COLO668 (cell line): ENCODE measurements at regions not wholly inside any gene's neighbourhood (a gene's known extent, or its start where the extent isn't known, plus 50 kb on each side); places are given as distances from the start of the nearest gene placed in this dataset.
"Not testable (repeated sequence)": the region's sequence is repeated elsewhere in the genome, so short reads cannot be mapped to it uniquely, and the experiment has no call there.

ENCODE experiments used
- DNase-seq: peaks from one replicate; lab custom pipeline; 2025; ENCODE audit not compliant: unreplicated experiment; lab: John Stamatoyannopoulos, UW

- DNase-seq, result peak; percentile 12
Observed at GRCh38 chrX:125089761-125090445, 229.8 kb upstream of the TEX13C start.

- DNase-seq, result no peak
Observed at GRCh38 chrX:125093852-125094251, 225.8 kb upstream of the TEX13C start.

- DNase-seq, result no peak
Observed at GRCh38 chrX:125094901-125095300, 224.8 kb upstream of the TEX13C start.

- no peak for DNase-seq
Observed at GRCh38 chrX:125096469-125096868, 223.2 kb upstream of the TEX13C start.

GRCh38 chrX:125096870-125097269, 222.8 kb upstream of the TEX13C start:
- DNase-seq, result no peak

GRCh38 chrX:125101971-125102755, 217.5 kb upstream of the TEX13C start:
- no peak for DNase-seq

- DNase-seq, result no peak
Observed at GRCh38 chrX:125103693-125104092, 216.0 kb upstream of the TEX13C start.

- no peak for DNase-seq
Observed at GRCh38 chrX:125108921-125109320, 210.8 kb upstream of the TEX13C start.

GRCh38 chrX:125131164-125131563, 188.5 kb upstream of the TEX13C start:
- no peak for DNase-seq

GRCh38 chrX:125132274-125132673, 187.4 kb upstream of the TEX13C start:
- no peak for DNase-seq

GRCh38 chrX:125137521-125137920, 182.2 kb upstream of the TEX13C start:
- no peak for DNase-seq

GRCh38 chrX:125150231-125150630, 169.4 kb upstream of the TEX13C start:
- DNase-seq, result no peak

- DNase-seq, result no peak
Observed at GRCh38 chrX:125151146-125151545, 168.5 kb upstream of the TEX13C start.

- DNase-seq, result no peak
Observed at GRCh38 chrX:125152011-125152410, 167.7 kb upstream of the TEX13C start.

GRCh38 chrX:125153621-125154020, 166.1 kb upstream of the TEX13C start:
- no peak for DNase-seq

GRCh38 chrX:125154288-125155257, 165.1 kb upstream of the TEX13C start:
- DNase-seq, result not testable (repeated sequence)

GRCh38 chrX:125155296-125156033, 164.2 kb upstream of the TEX13C start:
- DNase-seq, result not testable (repeated sequence)

- no peak for DNase-seq
Observed at GRCh38 chrX:125170459-125170858, 149.2 kb upstream of the TEX13C start.

GRCh38 chrX:125172531-125172930, 147.1 kb upstream of the TEX13C start:
- DNase-seq, result no peak

GRCh38 chrX:125175991-125176584, 143.6 kb upstream of the TEX13C start:
- no peak for DNase-seq
